ENCODE measurements at regions not wholly inside any gene's neighbourhood (a gene's known extent, or its start where the extent isn't known, plus 50 kb on each side); places are given as distances from the start of the nearest gene placed in this dataset.

GRCh38 chr6:19137505-19137904 is 699.7 kb upstream of the ID4 start:
- no peaks in the 10 kb centered on the region for H3K27me3 ChIP-seq (replicated peaks in 1 of 2; ENCODE audit: control insufficient read depth in 2 of 2, insufficient read depth in 2 of 2, low read length in 1 of 2)
- in situ Hi-C loops (cut with MboI) (no loop called here), intact Hi-C loops (cut with micrococcal nuclease; ENCODE audit: unreplicated experiment) (no loop called here)
- no peak overlapping the region for H3K4me2 ChIP-seq (ENCODE audit: control insufficient read depth, insufficient read depth)
- no peak overlapping the region for H2AFZ ChIP-seq (ENCODE audit: control insufficient read depth, low read depth, low read length)
- no peak overlapping the region for H3K4me3 ChIP-seq
- BruUV-seq (replicated peaks), result no TSS peak
- no peak overlapping the region for H3K27ac ChIP-seq (ENCODE audit: control insufficient read depth, insufficient read depth)
- POLR2A ChIA-PET, result no interaction called here
- 37% methylated on average over 4 of the region's 4 CpGs for WGBS (ENCODE audit: insufficient coverage, insufficient replicate concordance, low lambda C conversion rate, missing lambda C conversion rate)
- H3K79me2 ChIP-seq (ENCODE audit: control insufficient read depth, insufficient read depth, low read length), result no peaks in the 10 kb centered on the region
- SMC1A ChIA-PET (ENCODE audit: uncharacterized antibody, unreplicated experiment), result no interaction called here
- H3K4me1 ChIP-seq (ENCODE audit: control insufficient read depth, insufficient read depth, low read length), result no peaks in the 10 kb centered on the region
- ATAC-seq (no peak), DNase-seq (ENCODE audit: low read depth, low spot score) (no peak), FAIRE-seq (no peak)
- RAD21 ChIA-PET (ENCODE audit: unreplicated experiment), result no interaction called here
- no peaks in the 10 kb centered on the region for H4K20me1 ChIP-seq (ENCODE audit: control insufficient read depth, insufficient read depth)
- H3K36me3 ChIP-seq (ENCODE audit: control insufficient read depth in 2 of 2, insufficient read depth in 2 of 2, low read length in 1 of 2), result no peaks in the 10 kb centered on the region
- H3K9ac ChIP-seq (ENCODE audit: control insufficient read depth, insufficient read depth, low read length), result no peak overlapping the region
- no peaks in the 10 kb centered on the region for H3K9me3 ChIP-seq (replicated peaks; ENCODE audit: control insufficient read depth, insufficient read depth, low read length)
- CTCF ChIA-PET, result no interaction called here
- TF ChIP-seq ELK1 (IDR thresholded peaks at IDR 0.05; ENCODE audit: low read depth, low read length) (no peak), TBL1XR1 (IDR thresholded peaks at IDR 0.05; ENCODE audit: low read depth, low read length) (no peak), MAX (IDR thresholded peaks at IDR 0.05; ENCODE audit: low read depth, low read length) (no peak), SMAD1 (IDR thresholded peaks at IDR 0.05; ENCODE audit: low read depth, partially characterized antibody) (no peak), E4F1 (IDR thresholded peaks at IDR 0.05; ENCODE audit: borderline replicate concordance, partially characterized antibody) (no peak), BACH1 (IDR thresholded peaks at IDR 0.05; ENCODE audit: borderline replicate concordance) (no peak), RELA (IDR thresholded peaks at IDR 0.05; ENCODE audit: borderline replicate concordance, partially characterized antibody) (no peak), MYB (IDR thresholded peaks at IDR 0.05; ENCODE audit: borderline replicate concordance, low read depth, low read length) (no peak), PAX8 (IDR thresholded peaks at IDR 0.05) (no peak), ASH2L (IDR thresholded peaks at IDR 0.05; ENCODE audit: borderline replicate concordance, low read depth) (no peak), CHD1 (IDR thresholded peaks at IDR 0.05; ENCODE audit: low read depth, low read length) (no peak), ZNF687 (IDR thresholded peaks at IDR 0.05) (no peak), SUZ12 (IDR thresholded peaks at IDR 0.05; ENCODE audit: unreplicated experiment) (no peak), SIN3A (IDR thresholded peaks at IDR 0.05; ENCODE audit: low read depth, low read length) (no peak), PKNOX1 (IDR thresholded peaks at IDR 0.05) (no peak), MYC (IDR thresholded peaks at IDR 0.05; ENCODE audit: insufficient read depth, insufficient read length, insufficient replicate concordance, low read length, severe bottlenecking) (no peak), EGR1 (IDR thresholded peaks at IDR 0.05; ENCODE audit: borderline replicate concordance in 1 of 2, low read depth in 2 of 2, low read length in 2 of 2) (no peak)

All from GM12878 (cell line).